IMR-90 (cell line): ENCODE measurements at regions not wholly inside any gene's neighbourhood (a gene's known extent, or its start where the extent isn't known, plus 50 kb on each side); places are given as distances from the start of the nearest gene placed in this dataset.

Experiments
- ATAC-seq: fragments of 200-7000 bp; cut with Tn5 transposase; 2 replicates; pipeline ENCODE4 v1.9.1; 2020; ENCODE audit warnings: low read depth, mild to moderate bottlenecking, moderate library complexity
- BruUV-seq: library from RNA; stranded (reverse); fragments of 400-500 nt; replicated peaks from 2 replicates; lab custom pipeline; 2021; lab: Mats Ljungman, UMichigan
- CTCF ChIA-PET: fragments of 300-600 bp; formaldehyde crosslinking; extraction: SDS; loops from one replicate; lab custom pipeline; 2021; ENCODE audit warnings: antibody characterized with exemption; lab: Yijun Ruan, JAX
- POLR2A ChIA-PET: fragments of 300-600 bp; sonication (Branson Sonifier 250); formaldehyde crosslinking; loops from one replicate; lab custom pipeline; 2022; ENCODE audit warnings: antibody characterized with exemption; ENCODE audit not compliant: unreplicated experiment; lab: Charles Lee
- DNase-seq: peaks from one replicate; pipeline ENCODE4 v3.0.0; 2013
- H2AFZ ChIP-seq: replicated peaks from 2 replicates; pipeline ENCODE3; 2013; ENCODE audit warnings: low read length, mild to moderate bottlenecking; ENCODE audit not compliant: poor library complexity
- H2AK5ac ChIP-seq: 2 replicates; pipeline ENCODE4 v1.6.1; 2013; ENCODE audit warnings: low read depth, low read length, inconsistent platforms
- H2AK9ac ChIP-seq: replicated peaks from 2 replicates; pipeline ENCODE3; 2013; ENCODE audit warnings: mild to moderate bottlenecking, low read depth, low read length, moderate library complexity; ENCODE audit not compliant: poor library complexity
- H2BK120ac ChIP-seq: 2 replicates; pipeline ENCODE4 v1.6.1; 2013; ENCODE audit warnings: low read depth, low read length, inconsistent platforms
- H2BK15ac ChIP-seq: 3 replicates; pipeline ENCODE4 v1.6.1; 2013; ENCODE audit warnings: low read depth, low read length, inconsistent platforms
- H2BK20ac ChIP-seq: 2 replicates; pipeline ENCODE4 v1.6.1; 2013; ENCODE audit warnings: low read depth, mild to moderate bottlenecking, inconsistent platforms, low read length, moderate library complexity
- H2BK5ac ChIP-seq: 2 replicates; pipeline ENCODE4 v1.6.1; 2013; ENCODE audit warnings: mild to moderate bottlenecking, low read depth, low read length, inconsistent platforms; ENCODE audit not compliant: poor library complexity, severe bottlenecking
- H3K14ac ChIP-seq: replicated peaks from 2 replicates; pipeline ENCODE4 v1.6.1; 2013; ENCODE audit warnings: low read depth, low read length, inconsistent platforms
- H3K18ac ChIP-seq: 2 replicates; pipeline ENCODE4 v1.6.1; 2013; ENCODE audit warnings: low read depth, low read length, control low read depth
- H3K23ac ChIP-seq: 2 replicates; pipeline ENCODE4 v1.6.1; 2013; ENCODE audit warnings: low read depth, low read length, inconsistent platforms
- H3K27ac ChIP-seq: 2 replicates; pipeline ENCODE4 v1.5.1; 2013; ENCODE audit warnings: mild to moderate bottlenecking, control low read depth, low read length; ENCODE audit not compliant: insufficient read depth
- H3K27me3 ChIP-seq: 2 replicates; pipeline ENCODE4 v1.6.1; 2013; ENCODE audit warnings: low read length; ENCODE audit not compliant: control insufficient read depth, insufficient read depth
- H3K36me3 ChIP-seq: 2 replicates; pipeline ENCODE4 v1.6.1; 2013; ENCODE audit warnings: low read length, mixed read lengths; ENCODE audit not compliant: control insufficient read depth, insufficient read depth
- H3K4ac ChIP-seq: 2 replicates; pipeline ENCODE4 v1.6.1; 2013; ENCODE audit warnings: low read depth, low read length, inconsistent platforms
- H3K4me1 ChIP-seq: 2 replicates; pipeline ENCODE4 v1.6.1; 2013; ENCODE audit warnings: low read length, mixed read lengths; ENCODE audit not compliant: control insufficient read depth, insufficient read depth
- H3K4me2 ChIP-seq: 2 replicates; pipeline ENCODE4 v1.6.1; 2013; ENCODE audit warnings: low read depth, mild to moderate bottlenecking, control low read depth, low read length, moderate library complexity
- H3K4me3 ChIP-seq: 2 replicates; pipeline ENCODE4 v1.5.1; 2013; ENCODE audit warnings: low read depth, mild to moderate bottlenecking, control low read depth, low read length, moderate library complexity; ENCODE audit not compliant: insufficient read depth
- H3K56ac ChIP-seq: 2 replicates; pipeline ENCODE4 v1.6.1; 2013; ENCODE audit warnings: low read length, inconsistent platforms; ENCODE audit not compliant: insufficient read depth; ENCODE audit errors: extremely low read depth
- H3K79me1 ChIP-seq, 2 experiments: 2 replicates each; pipeline ENCODE4 v1.6.1; 2013; ENCODE audit warnings: low read length in 2 of 2, inconsistent platforms in 1 of 2, low read depth in 1 of 2
- H3K9ac ChIP-seq: 2 replicates; pipeline ENCODE4 v1.6.1; 2013; ENCODE audit warnings: low read depth, low read length, control low read depth
- H3K9me1 ChIP-seq: 2 replicates; pipeline ENCODE4 v1.6.1; 2013; ENCODE audit warnings: low read length, inconsistent platforms; ENCODE audit not compliant: insufficient read depth
- H3K9me3 ChIP-seq: 2 replicates; pipeline ENCODE4 v1.6.1; 2013; ENCODE audit warnings: low read length; ENCODE audit not compliant: control insufficient read depth, insufficient read depth
- H4K20me1 ChIP-seq: 2 replicates; pipeline ENCODE4 v1.6.1; 2013; ENCODE audit warnings: low read length, inconsistent platforms; ENCODE audit not compliant: insufficient read depth
- H4K5ac ChIP-seq: 2 replicates; pipeline ENCODE4 v1.6.1; 2013; ENCODE audit warnings: mild to moderate bottlenecking, low read depth, low read length, control low read depth
- H4K8ac ChIP-seq, 2 experiments: 2 replicates each; pipeline ENCODE4 v1.6.1; 2013; ENCODE audit warnings: low read depth in 2 of 2, low read length in 2 of 2, control low read depth in 1 of 2, inconsistent platforms in 1 of 2
- H4K91ac ChIP-seq: 2 replicates; pipeline ENCODE4 v1.6.1; 2013; ENCODE audit warnings: low read depth, low read length, inconsistent platforms; ENCODE audit not compliant: insufficient read depth
- BHLHE40 ChIP-seq: fragments of 150-350 bp; IDR thresholded peaks from 2 replicates; pipeline ENCODE4 v1.6.1; 2016; ENCODE audit warnings: mild to moderate bottlenecking, low read depth, low read length
- CEBPB ChIP-seq: IDR thresholded peaks from 2 replicates; pipeline ENCODE4 v1.6.1; 2012; ENCODE audit warnings: low read depth, low read length, improper control_type of control experiment
- CHD1 ChIP-seq: IDR thresholded peaks from 2 replicates; pipeline ENCODE4 v1.6.1; 2012; ENCODE audit warnings: low read depth, low read length, improper control_type of control experiment
- CTCF ChIP-seq: conservative IDR thresholded peaks from 2 replicates; pipeline ENCODE4 v1.5.1; 2012; ENCODE audit warnings: mild to moderate bottlenecking, low read depth, low read length, improper control_type of control experiment
- ELK1 ChIP-seq: fragments of 150-350 bp; IDR thresholded peaks from 2 replicates; pipeline ENCODE4 v1.6.1; 2016; ENCODE audit warnings: low read depth, mild to moderate bottlenecking, low read length, moderate library complexity, borderline replicate concordance
- FOS ChIP-seq: fragments of 150-350 bp; IDR thresholded peaks from 2 replicates; pipeline ENCODE4 v1.6.1; 2016; ENCODE audit warnings: low read depth, low read length
- MAFK ChIP-seq: IDR thresholded peaks from 2 replicates; pipeline ENCODE4 v1.6.1; 2012; ENCODE audit warnings: low read depth, low read length, improper control_type of control experiment
- MAZ ChIP-seq: IDR thresholded peaks from 2 replicates; pipeline ENCODE4 v1.6.1; 2012; ENCODE audit warnings: low read depth, mild to moderate bottlenecking, low read length, improper control_type of control experiment, moderate library complexity, borderline replicate concordance
- MXI1 ChIP-seq: IDR thresholded peaks from 2 replicates; pipeline ENCODE4 v1.6.1; 2012; ENCODE audit warnings: low read depth, mild to moderate bottlenecking, low read length, moderate library complexity, borderline replicate concordance
- NFE2L2 ChIP-seq: fragments of 150-350 bp; IDR thresholded peaks from 2 replicates; pipeline ENCODE4 v1.6.1; 2016; ENCODE audit warnings: low read depth, mild to moderate bottlenecking, low read length
- POLR2A ChIP-seq: IDR thresholded peaks from 2 replicates; pipeline ENCODE4 v1.6.1; 2012; ENCODE audit warnings: mild to moderate bottlenecking, low read depth, low read length
- RAD21 ChIP-seq: IDR thresholded peaks from 2 replicates; pipeline ENCODE4 v1.6.1; 2012; ENCODE audit warnings: low read length, improper control_type of control experiment
- RCOR1 ChIP-seq: IDR thresholded peaks from 2 replicates; pipeline ENCODE4 v1.6.1; 2012; ENCODE audit warnings: mild to moderate bottlenecking, low read length, improper control_type of control experiment; ENCODE audit not compliant: insufficient replicate concordance
- RFX5 ChIP-seq: IDR thresholded peaks from 2 replicates; pipeline ENCODE4 v1.8.0; 2012; ENCODE audit warnings: low read depth, mild to moderate bottlenecking, low read length, moderate library complexity
- SMC3 ChIP-seq: fragments of 150-350 bp; IDR thresholded peaks from 2 replicates; pipeline ENCODE4 v1.6.1; 2016; ENCODE audit warnings: low read depth, mild to moderate bottlenecking, antibody characterized with exemption, low read length, moderate library complexity
- USF2 ChIP-seq: fragments of 150-350 bp; IDR thresholded peaks from 2 replicates; pipeline ENCODE4 v1.6.1; 2017; ENCODE audit warnings: mild to moderate bottlenecking, antibody characterized with exemption, low read length, low read depth
- dilution Hi-C: fragments of 300-500 bp; cut with HindIII; formaldehyde crosslinking; loops from one replicate; pipeline ENCODE4 v1.14.3; 2018; ENCODE audit warnings: low sequenced_read_pairs; ENCODE audit not compliant: unreplicated experiment
- in situ Hi-C: fragments of 300-500 bp; cut with MboI; formaldehyde crosslinking; loops from 3 replicates; pipeline ENCODE4 v1.14.3; 2019; ENCODE audit warnings: low sequenced_read_pairs, inconsistent platforms, mixed read lengths
- intact Hi-C: fragments of 100-400 bp; cut with micrococcal nuclease; formaldehyde crosslinking; loops from 2 replicates; pipeline ENCODE4 v1.10.0; 2022

GRCh38 chrX:110614596-110614995 is 181.0 kb downstream of the CHRDL1 start:
- Histone ChIP-seq H3K4me3 (no peak overlapping the region), H2BK15ac (no peak overlapping the region), H3K18ac (no peak overlapping the region), H2AFZ (no peak overlapping the region), H3K36me3 (no peaks in the 10 kb centered on the region), H3K56ac (no peak overlapping the region), H4K8ac (no peak overlapping the region), H3K4me1 (no peaks in the 10 kb centered on the region), H2BK5ac (no peak overlapping the region), H3K9me1 (no peaks in the 10 kb centered on the region), H3K9me3 (no peaks in the 10 kb centered on the region), H4K5ac (no peak overlapping the region), H3K4me2 (no peak overlapping the region), H2AK9ac (no peak overlapping the region), H3K23ac (no peak overlapping the region), H3K14ac (no peak overlapping the region), H3K9ac (no peak overlapping the region), H2BK20ac (no peak overlapping the region), H4K91ac (no peak overlapping the region), H4K20me1 (no peaks in the 10 kb centered on the region), H2BK120ac (no peak overlapping the region), H2AK5ac (no peak overlapping the region), H3K4ac (no peak overlapping the region), H3K79me1 (no peaks in the 10 kb centered on the region), H3K27me3 (no peaks in the 10 kb centered on the region; the same call in 1 of the 2 replicates), H3K27ac (no peak overlapping the region)
- intact Hi-C loops, result no loop called here
- in situ Hi-C loops, result no loop called here
- dilution Hi-C loops, result no loop called here
- no peak for ATAC-seq
- CTCF ChIA-PET, result no interaction called here
- TF ChIP-seq POLR2A (no peak), ELK1 (no peak), RAD21 (no peak), NFE2L2 (no peak), MAFK (no peak), MAZ (no peak), CEBPB (no peak), MXI1 (no peak), CTCF (no peak), SMC3 (no peak), FOS (no peak), RCOR1 (no peak), USF2 (no peak), CHD1 (no peak), BHLHE40 (no peak), RFX5 (no peak)
- no TSS peak for BruUV-seq
- no peak for DNase-seq
- POLR2A ChIA-PET, result no interaction called here
